PC-3 (cell line): ENCODE measurements at regions not wholly inside any gene's neighbourhood (a gene's known extent, or its start where the extent isn't known, plus 50 kb on each side); places are given as distances from the start of the nearest gene placed in this dataset.

ENCODE experiments used
- ATAC-seq: fragments of 200-7000 bp; cut with Tn5 transposase; 2 replicates; pipeline ENCODE4 v1.9.1; 2020; ENCODE audit warnings: mild to moderate bottlenecking, moderate library complexity
- BruUV-seq: library from RNA; stranded (reverse); fragments of 400-500 nt; replicated peaks from 2 replicates; lab custom pipeline; 2021; lab: Mats Ljungman, UMichigan
- CTCF ChIA-PET: fragments of 300-600 bp; sonication (Branson Sonifier 250); formaldehyde crosslinking; loops from one replicate; lab custom pipeline; 2022; ENCODE audit warnings: antibody characterized with exemption; lab: Charles Lee
- POLR2A ChIA-PET: fragments of 300-600 bp; sonication (Branson Sonifier 250); formaldehyde crosslinking; loops from one replicate; lab custom pipeline; 2022; ENCODE audit warnings: antibody characterized with exemption; ENCODE audit not compliant: unreplicated experiment; lab: Charles Lee
- DNase-seq: peaks from one replicate; pipeline ENCODE4 v3.0.0-alpha.2; 2015
- H2AFZ ChIP-seq: fragments of 300-600 bp; sonication (generic); 2 replicates; pipeline ENCODE4 v1.6.0; 2016; ENCODE audit warnings: antibody characterized with exemption, low read length
- H3F3A ChIP-seq: fragments of 300-600 bp; sonication (generic); one replicate; pipeline ENCODE4 v1.6.0; 2017; ENCODE audit warnings: antibody characterized with exemption, low read length, control low read depth, mild to moderate bottlenecking; ENCODE audit not compliant: unreplicated experiment
- H3K27ac ChIP-seq: fragments of 300-600 bp; sonication (generic); 2 replicates; pipeline ENCODE4 v1.5.1; 2016; ENCODE audit warnings: mild to moderate bottlenecking, low read length
- H3K27me3 ChIP-seq: fragments of 300-600 bp; sonication (generic); 2 replicates; pipeline ENCODE4 v1.6.1; 2016; ENCODE audit warnings: low read length, mixed read lengths
- H3K36me3 ChIP-seq: fragments of 300-600 bp; sonication (generic); 2 replicates; pipeline ENCODE4 v1.6.1; 2016; ENCODE audit warnings: low read depth, mixed run types, low read length, mixed read lengths
- H3K4me1 ChIP-seq: fragments of 300-600 bp; sonication (generic); 2 replicates; pipeline ENCODE4 v1.5.1; 2016; ENCODE audit warnings: low read length; ENCODE audit not compliant: insufficient read depth
- H3K4me2 ChIP-seq: fragments of 300-600 bp; sonication (generic); 2 replicates; pipeline ENCODE4 v1.6.0; 2016; ENCODE audit warnings: low read length
- H3K4me3 ChIP-seq: fragments of 300-600 bp; sonication (generic); 2 replicates; pipeline ENCODE4 v1.5.1; 2016; ENCODE audit warnings: mild to moderate bottlenecking, low read length, mixed read lengths
- H3K79me2 ChIP-seq: fragments of 300-600 bp; sonication (generic); 2 replicates; pipeline ENCODE4 v1.6.1; 2017; ENCODE audit warnings: low read length, mixed read lengths
- H3K9ac ChIP-seq: fragments of 300-600 bp; sonication (generic); 2 replicates; pipeline ENCODE4 v1.6.0; 2016; ENCODE audit warnings: mild to moderate bottlenecking, low read length
- H3K9me2 ChIP-seq: fragments of 300-600 bp; sonication (generic); replicated peaks from 2 replicates; pipeline ENCODE4 v1.6.1; 2016; ENCODE audit warnings: mixed run types, low read length, mixed read lengths
- H3K9me3 ChIP-seq: fragments of 300-600 bp; sonication (generic); 2 replicates; pipeline ENCODE4 v1.6.1; 2016; ENCODE audit warnings: low read length, mixed read lengths
- H4K20me1 ChIP-seq: fragments of 300-600 bp; sonication (generic); 2 replicates; pipeline ENCODE4 v1.6.1; 2016; ENCODE audit warnings: low read length, mixed read lengths
- CTCF ChIP-seq: fragments of 300-600 bp; sonication (generic); conservative IDR thresholded peaks from 2 replicates; pipeline ENCODE4 v1.5.1; 2017; ENCODE audit warnings: antibody characterized with exemption, low read depth, mild to moderate bottlenecking, low read length
- EZH2 ChIP-seq: fragments of 300-600 bp; sonication (generic); IDR thresholded peaks from one replicate; pipeline ENCODE4 v1.6.1; 2017; ENCODE audit warnings: antibody characterized with exemption, mild to moderate bottlenecking, low read length; ENCODE audit not compliant: unreplicated experiment
- EZH2phosphoT487 ChIP-seq: fragments of 300-600 bp; sonication (generic); IDR thresholded peaks from 2 replicates; pipeline ENCODE4 v1.6.1; 2018; ENCODE audit warnings: mild to moderate bottlenecking, antibody characterized with exemption, low read length, borderline replicate concordance
- intact Hi-C: fragments of 100-400 bp; cut with micrococcal nuclease; formaldehyde crosslinking; loops from 2 replicates; pipeline ENCODE4 v1.9.0; 2023

- Histone ChIP-seq H4K20me1 (no peaks in the 10 kb centered on the region), H3K9ac (no peak overlapping the region), H3K27ac (no peak overlapping the region), H3F3A (no peaks in the 10 kb centered on the region), H3K4me1 (peaks cover 33% of the 10 kb centered on the region), H3K9me2 (no peaks in the 10 kb centered on the region), H2AFZ (no peak overlapping the region), H3K4me3 (no peak overlapping the region), H3K79me2 (no peaks in the 10 kb centered on the region), H3K4me2 (no peak overlapping the region), H3K9me3 (no peaks in the 10 kb centered on the region), H3K27me3 (no peaks in the 10 kb centered on the region), H3K36me3 (no peaks in the 10 kb centered on the region)
- ATAC-seq (no peak), DNase-seq (no peak)
- TF ChIP-seq EZH2phosphoT487 (no peak), CTCF (no peak), EZH2 (no peak)
- intact Hi-C loops = no loop called here
- BruUV-seq = no TSS peak
- CTCF ChIA-PET = no interaction called here
- POLR2A ChIA-PET = no interaction called here
Measured at GRCh38 chr1:234931404-234931973, 197.1 kb downstream of the TOMM20 start.

GRCh38 chr1:234929369-234929768, 199.3 kb downstream of the TOMM20 start:
- no peaks in the 10 kb centered on the region for H3K79me2 ChIP-seq
- intact Hi-C loops = loop anchor here (5.0 kb wide), 1 partner anchor 48 kb away; no protein-coding TSS in a partner anchor
- H3K27me3 ChIP-seq = no peaks in the 10 kb centered on the region
- ChIA-PET CTCF (no interaction called here), POLR2A (no interaction called here)
- TF ChIP-seq EZH2phosphoT487 (no peak), EZH2 (no peak), CTCF (no peak)
- H3K9me3 ChIP-seq = no peaks in the 10 kb centered on the region
- H3K9me2 ChIP-seq = no peaks in the 10 kb centered on the region
- ATAC-seq = no peak
- no peak overlapping the region for H3K4me2 ChIP-seq
- H3K9ac ChIP-seq = no peak overlapping the region
- H3F3A ChIP-seq = no peaks in the 10 kb centered on the region
- H3K27ac ChIP-seq = no peak overlapping the region
- BruUV-seq = no TSS peak
- H3K4me3 ChIP-seq = no peak overlapping the region
- no peak overlapping the region for H2AFZ ChIP-seq
- no peaks in the 10 kb centered on the region for H4K20me1 ChIP-seq
- H3K36me3 ChIP-seq = no peaks in the 10 kb centered on the region
- DNase-seq = no peak
- H3K4me1 ChIP-seq = peaks cover 42% of the 10 kb centered on the region

- no peak for DNase-seq
- intact Hi-C loops = loop anchor here (5.0 kb wide), 1 partner anchor 49 kb away; no protein-coding TSS in a partner anchor
- Histone ChIP-seq H3K4me2 (no peak overlapping the region), H4K20me1 (no peaks in the 10 kb centered on the region), H3K4me3 (no peak overlapping the region), H3K79me2 (no peaks in the 10 kb centered on the region), H3K9me2 (no peaks in the 10 kb centered on the region), H2AFZ (no peak overlapping the region), H3F3A (no peaks in the 10 kb centered on the region), H3K9ac (no peak overlapping the region), H3K36me3 (no peaks in the 10 kb centered on the region), H3K9me3 (no peaks in the 10 kb centered on the region), H3K4me1 (peaks cover 37% of the 10 kb centered on the region), H3K27me3 (no peaks in the 10 kb centered on the region), H3K27ac (no peak overlapping the region)
- CTCF ChIA-PET = no interaction called here
- no peak for ATAC-seq
- POLR2A ChIA-PET = interaction anchor here (0.6 kb wide), 1 partner anchor 469 kb away, joined by 6 read pairs; no protein-coding TSS in a partner anchor
- TF ChIP-seq EZH2phosphoT487 (no peak), EZH2 (no peak)
- BruUV-seq = no TSS peak
Measured at GRCh38 chr1:234928642-234929041, 200.0 kb downstream of the TOMM20 start.
